Smooth muscle cell (in vitro differentiated cells): ENCODE measurements at regions not wholly inside any gene's neighbourhood (a gene's known extent, or its start where the extent isn't known, plus 50 kb on each side); places are given as distances from the start of the nearest gene placed in this dataset.

Experiments
- DNase-seq: peaks from one replicate; lab custom pipeline; 2025; ENCODE audit not compliant: unreplicated experiment; lab: John Stamatoyannopoulos, UW
- H2AFZ ChIP-seq: fragments of 200-600 bp; sonication (generic); 2 replicates; pipeline ENCODE4 v1.6.0; 2016; ENCODE audit warnings: antibody characterized with exemption, low read depth, mild to moderate bottlenecking
- H3F3A ChIP-seq: fragments of 200-600 bp; sonication (generic); 2 replicates; pipeline ENCODE4 v1.6.0; 2017; ENCODE audit warnings: antibody characterized with exemption, low read depth
- H3K27ac ChIP-seq: fragments of 200-600 bp; sonication (generic); 2 replicates; pipeline ENCODE4 v1.5.1; 2016; ENCODE audit warnings: low read depth, mild to moderate bottlenecking
- H3K27me3 ChIP-seq: fragments of 200-600 bp; sonication (generic); 2 replicates; pipeline ENCODE4 v1.6.1; 2016; ENCODE audit warnings: low read depth, mild to moderate bottlenecking
- H3K36me3 ChIP-seq: fragments of 200-600 bp; sonication (generic); 2 replicates; pipeline ENCODE4 v1.5.1; 2016; ENCODE audit warnings: low read depth
- H3K4me1 ChIP-seq: fragments of 200-600 bp; sonication (generic); 2 replicates; pipeline ENCODE4 v1.5.1; 2016; ENCODE audit warnings: low read depth
- H3K4me2 ChIP-seq: fragments of 200-600 bp; sonication (generic); 2 replicates; pipeline ENCODE4 v1.6.0; 2016; ENCODE audit warnings: mild to moderate bottlenecking
- H3K4me3 ChIP-seq: fragments of 200-600 bp; sonication (generic); 2 replicates; pipeline ENCODE4 v1.5.1; 2016; ENCODE audit warnings: mild to moderate bottlenecking
- H3K79me2 ChIP-seq: fragments of 200-600 bp; sonication (generic); 2 replicates; pipeline ENCODE4 v1.6.0; 2016; ENCODE audit warnings: low read depth, mild to moderate bottlenecking
- H3K9ac ChIP-seq: fragments of 200-600 bp; sonication (generic); 2 replicates; pipeline ENCODE4 v1.6.0; 2016; ENCODE audit warnings: low read depth
- H3K9me3 ChIP-seq: fragments of 200-600 bp; sonication (generic); replicated peaks from 2 replicates; pipeline ENCODE4 v1.5.1; 2016; ENCODE audit warnings: low read depth
- H4K20me1 ChIP-seq: fragments of 200-600 bp; sonication (generic); 2 replicates; pipeline ENCODE4 v1.6.0; 2016; ENCODE audit warnings: low read depth
- WGBS: methylation state at CpG from one replicate; pipeline ENCODE4 v1.1.7; 2016; ENCODE audit warnings: low lambda C conversion rate; 5-methylcytosine and 5-hydroxymethylcytosine counted together
- TF ChIP-seq, protein P1 (sequence below): fragments of 200-600 bp; sonication (generic); IDR thresholded peaks from 2 replicates; pipeline ENCODE4 v1.5.1; 2017; ENCODE audit warnings: borderline replicate concordance, mild to moderate bottlenecking, antibody characterized with exemption; ENCODE audit not compliant: insufficient read depth, poor library complexity, severe bottlenecking

DNA sequence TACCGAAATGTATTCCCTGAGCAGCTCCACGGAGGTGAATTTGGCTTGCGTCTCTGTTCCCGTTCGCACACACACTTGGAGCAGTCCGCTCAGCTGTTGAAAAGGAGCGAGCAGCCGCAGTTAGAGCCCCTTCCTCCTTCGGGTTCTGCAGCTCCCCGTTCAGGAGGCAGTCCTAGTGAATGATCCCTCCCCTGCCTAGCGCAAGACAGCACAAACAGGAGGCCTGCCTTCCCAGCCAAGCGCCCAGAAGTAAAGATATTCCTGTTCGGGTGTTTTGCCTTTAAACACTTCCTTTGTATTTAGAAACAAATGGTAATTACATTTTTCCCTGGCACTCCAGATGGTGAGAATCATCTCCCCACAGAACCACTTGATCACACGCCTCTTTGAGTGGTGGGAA, 64.7 kb downstream of the ABCC12 start:
- Histone ChIP-seq H2AFZ (no peak overlapping the region), H3K79me2 (no peaks in the 10 kb centered on the region), H3K9ac (no peak overlapping the region), H3K4me3 (no peak overlapping the region), H3K27ac (no peak overlapping the region), H3K36me3 (no peaks in the 10 kb centered on the region), H3K9me3 (no peaks in the 10 kb centered on the region), H4K20me1 (no peaks in the 10 kb centered on the region), H3K4me1 (no peaks in the 10 kb centered on the region), H3K27me3 (peaks cover 6% of the 10 kb centered on the region), H3K4me2 (no peak overlapping the region), H3F3A (no peaks in the 10 kb centered on the region)
- no peak for DNase-seq
- 90% methylated on average over 14 of the region's 14 CpGs for WGBS
- TF ChIP-seq, protein P1, sequence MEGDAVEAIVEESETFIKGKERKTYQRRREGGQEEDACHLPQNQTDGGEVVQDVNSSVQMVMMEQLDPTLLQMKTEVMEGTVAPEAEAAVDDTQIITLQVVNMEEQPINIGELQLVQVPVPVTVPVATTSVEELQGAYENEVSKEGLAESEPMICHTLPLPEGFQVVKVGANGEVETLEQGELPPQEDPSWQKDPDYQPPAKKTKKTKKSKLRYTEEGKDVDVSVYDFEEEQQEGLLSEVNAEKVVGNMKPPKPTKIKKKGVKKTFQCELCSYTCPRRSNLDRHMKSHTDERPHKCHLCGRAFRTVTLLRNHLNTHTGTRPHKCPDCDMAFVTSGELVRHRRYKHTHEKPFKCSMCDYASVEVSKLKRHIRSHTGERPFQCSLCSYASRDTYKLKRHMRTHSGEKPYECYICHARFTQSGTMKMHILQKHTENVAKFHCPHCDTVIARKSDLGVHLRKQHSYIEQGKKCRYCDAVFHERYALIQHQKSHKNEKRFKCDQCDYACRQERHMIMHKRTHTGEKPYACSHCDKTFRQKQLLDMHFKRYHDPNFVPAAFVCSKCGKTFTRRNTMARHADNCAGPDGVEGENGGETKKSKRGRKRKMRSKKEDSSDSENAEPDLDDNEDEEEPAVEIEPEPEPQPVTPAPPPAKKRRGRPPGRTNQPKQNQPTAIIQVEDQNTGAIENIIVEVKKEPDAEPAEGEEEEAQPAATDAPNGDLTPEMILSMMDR, result no peak

DNA sequence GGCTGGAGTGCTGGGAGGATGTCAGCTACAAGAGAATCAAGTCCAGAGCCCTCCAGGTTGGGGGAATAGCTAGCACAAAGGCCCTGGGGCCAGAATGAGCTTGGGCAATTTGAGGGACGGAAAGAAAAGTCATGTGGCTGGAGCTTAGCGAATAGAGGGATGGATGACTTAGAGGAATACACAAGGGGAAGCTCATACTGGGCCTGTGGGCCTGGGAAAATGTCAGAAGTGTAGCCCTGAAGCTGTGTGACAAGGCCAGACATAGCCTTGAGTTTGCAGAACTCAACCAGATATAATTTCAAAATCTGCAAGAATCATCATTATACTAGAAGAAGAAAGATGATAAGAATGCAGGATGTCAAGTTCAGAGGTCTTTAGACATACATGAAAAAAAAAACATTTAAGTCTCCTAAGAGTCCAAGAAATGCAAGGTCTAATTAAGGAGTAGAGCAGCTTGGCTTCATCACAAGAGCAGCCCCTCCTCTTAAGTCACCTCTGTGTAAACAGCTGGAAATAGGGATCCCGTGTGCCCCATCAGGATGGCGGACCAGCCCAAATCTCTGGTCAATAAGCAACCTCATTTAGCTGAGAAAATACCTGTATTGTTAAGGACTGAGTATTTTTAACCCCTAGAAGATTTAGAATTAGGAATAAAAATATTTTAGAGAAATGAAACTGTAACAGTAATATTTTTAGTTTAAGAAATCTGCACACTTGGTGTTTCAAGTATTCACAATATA, 66.6 kb downstream of the ABCC12 start:
- Histone ChIP-seq H3F3A (no peaks in the 10 kb centered on the region), H3K9ac (no peak overlapping the region), H3K36me3 (no peaks in the 10 kb centered on the region), H3K4me1 (no peaks in the 10 kb centered on the region), H3K9me3 (no peaks in the 10 kb centered on the region), H2AFZ (no peak overlapping the region), H3K27me3 (peaks cover 6% of the 10 kb centered on the region), H4K20me1 (no peaks in the 10 kb centered on the region), H3K4me3 (no peak overlapping the region), H3K27ac (no peak overlapping the region), H3K79me2 (no peaks in the 10 kb centered on the region), H3K4me2 (no peak overlapping the region)
- 89% methylated on average over 4 of the region's 4 CpGs for WGBS
- TF ChIP-seq, protein P1, result no peak
- no peak for DNase-seq

DNA sequence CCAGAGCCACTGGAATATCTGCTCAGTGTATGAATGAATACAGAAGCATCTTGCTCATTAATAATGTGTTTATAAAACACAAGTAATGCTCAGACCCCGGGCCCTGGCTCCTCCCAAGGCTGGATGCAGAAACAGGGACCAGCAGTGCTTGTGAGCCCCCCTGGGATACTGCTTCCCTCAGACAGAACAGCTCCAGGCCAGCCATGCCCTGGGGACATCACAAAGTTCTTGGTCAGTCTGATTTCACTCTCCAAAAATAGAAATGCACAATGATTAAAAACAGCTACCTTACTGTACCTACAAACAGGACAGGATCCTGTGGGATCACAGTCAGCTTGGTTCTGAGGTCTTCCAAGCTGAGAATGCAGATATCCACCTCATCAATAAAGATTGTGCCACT, 68.2 kb downstream of the ABCC12 start:
- TF ChIP-seq, protein P1, result no peak
- no peak overlapping the region for H3K4me2 ChIP-seq
- H3F3A ChIP-seq, result no peaks in the 10 kb centered on the region
- H4K20me1 ChIP-seq, result no peaks in the 10 kb centered on the region
- H3K4me1 ChIP-seq, result no peaks in the 10 kb centered on the region
- H2AFZ ChIP-seq, result no peak overlapping the region
- H3K27me3 ChIP-seq, result no peaks in the 10 kb centered on the region
- no peak overlapping the region for H3K9ac ChIP-seq
- no peak overlapping the region for H3K4me3 ChIP-seq
- no peak for DNase-seq
- no peak overlapping the region for H3K27ac ChIP-seq
- H3K36me3 ChIP-seq, result no peaks in the 10 kb centered on the region
- WGBS, result 94% methylated on average over 1 of the region's 1 CpG
- H3K9me3 ChIP-seq, result no peaks in the 10 kb centered on the region
- no peaks in the 10 kb centered on the region for H3K79me2 ChIP-seq

DNA sequence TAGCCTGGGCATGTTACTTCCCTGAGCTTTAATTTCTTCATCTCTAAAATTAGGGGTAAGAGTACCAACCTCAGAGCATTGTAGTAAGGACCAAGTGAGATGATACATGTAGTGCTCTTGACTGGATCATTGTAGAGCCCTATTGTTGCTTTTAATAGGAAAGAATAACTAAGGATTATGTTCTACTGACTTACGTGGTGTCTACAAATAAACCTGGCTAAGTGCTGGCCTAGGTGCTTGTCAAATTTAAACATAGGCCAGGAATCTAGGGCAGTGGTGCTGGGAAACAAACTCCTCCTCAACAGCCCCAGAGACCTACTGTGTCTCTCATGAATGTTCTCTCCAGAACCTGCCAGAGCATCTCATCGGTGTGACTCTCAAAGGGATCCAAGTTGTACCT, 69.4 kb downstream of the ABCC12 start:
- no peak overlapping the region for H3K4me3 ChIP-seq
- DNase-seq, result no peak

More for the DNA sequence above, 69.4 kb downstream of the ABCC12 start:
- no peak overlapping the region for H2AFZ ChIP-seq
- TF ChIP-seq, protein P1, result no peak
- no peaks in the 10 kb centered on the region for H3K4me1 ChIP-seq
- no peaks in the 10 kb centered on the region for H4K20me1 ChIP-seq
- H3K79me2 ChIP-seq, result no peaks in the 10 kb centered on the region
- H3K9me3 ChIP-seq, result no peaks in the 10 kb centered on the region
- no peaks in the 10 kb centered on the region for H3K27me3 ChIP-seq
- 91% methylated on average over 2 of the region's 2 CpGs for WGBS
- no peak overlapping the region for H3K4me2 ChIP-seq
- H3K9ac ChIP-seq, result no peak overlapping the region
- H3F3A ChIP-seq, result no peaks in the 10 kb centered on the region
- H3K36me3 ChIP-seq, result no peaks in the 10 kb centered on the region
- no peak overlapping the region for H3K27ac ChIP-seq
